ENCODE measurements at regions not wholly inside any gene's neighbourhood (a gene's known extent, or its start where the extent isn't known, plus 50 kb on each side); places are given as distances from the start of the nearest gene placed in this dataset.
"Not testable (repeated sequence)": the region's sequence is repeated elsewhere in the genome, so short reads cannot be mapped to it uniquely, and the experiment has no call there.

GRCh38 chr6:21773576-21773968, 180.0 kb downstream of the SOX4 start:
- FAIRE-seq = no peak

- no peak for FAIRE-seq
Measured at GRCh38 chr6:21777846-21778245, 184.3 kb downstream of the SOX4 start.

GRCh38 chr6:21780141-21780540, 186.6 kb downstream of the SOX4 start:
- FAIRE-seq = no peak

GRCh38 chr6:21780679-21781078, 187.1 kb downstream of the SOX4 start:
- no peak for FAIRE-seq

GRCh38 chr6:21781128-21781527, 187.6 kb downstream of the SOX4 start:
- no peak for FAIRE-seq

- FAIRE-seq = no peak
Measured at GRCh38 chr6:21785164-21785563, 191.6 kb downstream of the SOX4 start.

GRCh38 chr6:21791056-21791455, 197.5 kb downstream of the SOX4 start:
- no peak for FAIRE-seq

- no peak for FAIRE-seq
Measured at GRCh38 chr6:21791581-21791980, 198.0 kb downstream of the SOX4 start.

GRCh38 chr6:21792177-21792576, 198.6 kb downstream of the SOX4 start:
- FAIRE-seq = no peak

- not testable (repeated sequence) for FAIRE-seq
Measured at GRCh38 chr6:21796979-21797378, 203.4 kb downstream of the SOX4 start.

- FAIRE-seq = no peak
Measured at GRCh38 chr6:21798468-21798867, 204.9 kb downstream of the SOX4 start.

GRCh38 chr6:21800330-21800729, 206.8 kb downstream of the SOX4 start:
- FAIRE-seq = no peak

GRCh38 chr6:21800948-21801438, 207.4 kb downstream of the SOX4 start:
- FAIRE-seq = no peak

GRCh38 chr6:21801446-21802174, 208.1 kb downstream of the SOX4 start:
- FAIRE-seq = no peak

- FAIRE-seq = no peak
Measured at GRCh38 chr6:21802175-21802822, 208.7 kb downstream of the SOX4 start.

GRCh38 chr6:21804941-21805610, 211.5 kb downstream of the SOX4 start:
- no peak for FAIRE-seq

- FAIRE-seq = no peak
Measured at GRCh38 chr6:21807299-21808044, 213.9 kb downstream of the SOX4 start.

- no peak for FAIRE-seq
Measured at GRCh38 chr6:21808045-21808470, 214.5 kb downstream of the SOX4 start.

GRCh38 chr6:21808551-21809242, 215.1 kb downstream of the SOX4 start:
- no peak for FAIRE-seq

GRCh38 chr6:21811484-21811883, 217.9 kb downstream of the SOX4 start:
- no peak for FAIRE-seq

- FAIRE-seq = no peak
Measured at GRCh38 chr6:21816231-21816630, 222.7 kb downstream of the SOX4 start.

- no peak for FAIRE-seq
Measured at GRCh38 chr6:21820442-21820841, 226.9 kb downstream of the SOX4 start.

GRCh38 chr6:21823371-21823770, 229.8 kb downstream of the SOX4 start:
- no peak for FAIRE-seq

Data from A204.1 (cell line).